H9 (cell line): ENCODE measurements at regions not wholly inside any gene's neighbourhood (a gene's known extent, or its start where the extent isn't known, plus 50 kb on each side); places are given as distances from the start of the nearest gene placed in this dataset.

Experiments
- DNase-seq: peaks from one replicate; pipeline ENCODE4 v3.0.0-alpha.2; 2017
- H2AFZ ChIP-seq: one replicate; pipeline ENCODE4 v1.6.1; 2013; ENCODE audit warnings: mild to moderate bottlenecking, low read length, control low read depth, moderate library complexity
- H2AK5ac ChIP-seq: 2 replicates; pipeline ENCODE4 v1.6.1; 2013; ENCODE audit warnings: low read length, control low read depth, mixed read lengths; ENCODE audit not compliant: insufficient read length
- H2BK120ac ChIP-seq: one replicate; pipeline ENCODE4 v1.6.1; 2013; ENCODE audit warnings: low read depth, mild to moderate bottlenecking, low read length, control low read depth, inconsistent platforms; ENCODE audit not compliant: poor library complexity, severe bottlenecking
- H2BK12ac ChIP-seq: 2 replicates; pipeline ENCODE4 v1.6.1; 2013; ENCODE audit warnings: low read length, control low read depth, mixed read lengths, low read depth; ENCODE audit not compliant: insufficient read length
- H2BK15ac ChIP-seq: 2 replicates; pipeline ENCODE4 v1.6.1; 2013; ENCODE audit warnings: low read depth, low read length, control low read depth
- H2BK20ac ChIP-seq: one replicate; pipeline ENCODE4 v1.6.1; 2013; ENCODE audit warnings: low read depth, mild to moderate bottlenecking, low read length, control low read depth, inconsistent platforms; ENCODE audit not compliant: poor library complexity, severe bottlenecking
- H2BK5ac ChIP-seq: 2 replicates; pipeline ENCODE4 v1.6.1; 2013; ENCODE audit warnings: low read length, control low read depth, mixed read lengths; ENCODE audit not compliant: insufficient read length
- H3K14ac ChIP-seq: 2 replicates; pipeline ENCODE4 v1.6.1; 2013; ENCODE audit warnings: low read length, control low read depth; ENCODE audit not compliant: insufficient read depth
- H3K18ac ChIP-seq: 2 replicates; pipeline ENCODE4 v1.6.1; 2013; ENCODE audit warnings: low read depth, mild to moderate bottlenecking, mixed read lengths, low read length, control low read depth; ENCODE audit not compliant: insufficient read length
- H3K23ac ChIP-seq: 2 replicates; pipeline ENCODE4 v1.6.1; 2013; ENCODE audit warnings: low read length, control low read depth, mixed read lengths, low read depth; ENCODE audit not compliant: insufficient read length
- H3K23me2 ChIP-seq: 2 replicates; pipeline ENCODE4 v1.6.1; 2013; ENCODE audit warnings: low read depth, mild to moderate bottlenecking, mixed read lengths, low read length, control low read depth; ENCODE audit not compliant: insufficient read length, poor library complexity, severe bottlenecking
- H3K27ac ChIP-seq: 2 replicates; pipeline ENCODE4 v1.5.1; 2013; ENCODE audit warnings: low read length, control low read depth, mixed read lengths, low read depth; ENCODE audit not compliant: insufficient read length
- H3K27me3 ChIP-seq: 2 replicates; pipeline ENCODE4 v1.6.1; 2013; ENCODE audit warnings: low read length, control low read depth, inconsistent platforms; ENCODE audit not compliant: insufficient read depth
- H3K4ac ChIP-seq: 2 replicates; pipeline ENCODE4 v1.6.1; 2013; ENCODE audit warnings: low read depth, mild to moderate bottlenecking, control low read depth, inconsistent platforms, low read length, moderate library complexity
- H3K4me1 ChIP-seq: 2 replicates; pipeline ENCODE4 v1.6.1; 2013; ENCODE audit warnings: low read length, control low read depth, inconsistent platforms; ENCODE audit not compliant: insufficient read depth
- H3K4me2 ChIP-seq: 2 replicates; pipeline ENCODE4 v1.6.1; 2013; ENCODE audit warnings: low read length, control low read depth, mixed read lengths; ENCODE audit not compliant: insufficient read length, insufficient read depth
- H3K56ac ChIP-seq: 2 replicates; pipeline ENCODE4 v1.6.1; 2013; ENCODE audit warnings: low read depth, mild to moderate bottlenecking, mixed read lengths, low read length, control low read depth; ENCODE audit not compliant: insufficient read length
- H3K79me1 ChIP-seq: 2 replicates; pipeline ENCODE4 v1.6.1; 2013; ENCODE audit warnings: low read depth, mild to moderate bottlenecking, moderate library complexity, low read length, control low read depth, inconsistent platforms; ENCODE audit not compliant: insufficient read depth, poor library complexity, severe bottlenecking
- H3K79me2 ChIP-seq: 2 replicates; pipeline ENCODE4 v1.6.1; 2013; ENCODE audit warnings: low read length, control low read depth, inconsistent platforms; ENCODE audit not compliant: insufficient read depth
- H3K9ac ChIP-seq: 2 replicates; pipeline ENCODE4 v1.6.1; 2013; ENCODE audit warnings: low read length, control low read depth, mixed read lengths; ENCODE audit not compliant: insufficient read length; ENCODE audit errors: extremely low read depth
- H3K9me3 ChIP-seq: one replicate; pipeline ENCODE4 v1.6.1; 2013; ENCODE audit warnings: low read depth, low read length, inconsistent platforms; ENCODE audit not compliant: control insufficient read depth
- H3T11ph ChIP-seq: one replicate; pipeline ENCODE4 v1.6.1; 2013; ENCODE audit warnings: mild to moderate bottlenecking, low read length, control low read depth, inconsistent platforms
- H4K20me1 ChIP-seq: one replicate; pipeline ENCODE4 v1.6.1; 2013; ENCODE audit not compliant: control insufficient read depth, insufficient read length, insufficient read depth
- H4K5ac ChIP-seq: 2 replicates; pipeline ENCODE4 v1.6.1; 2013; ENCODE audit warnings: low read depth, mild to moderate bottlenecking, mixed read lengths, low read length, control low read depth; ENCODE audit not compliant: insufficient read length
- H4K8ac ChIP-seq: replicated peaks from 2 replicates; pipeline ENCODE4 v1.6.1; 2013; ENCODE audit warnings: low read length, control low read depth, mixed read lengths, low read depth; ENCODE audit not compliant: insufficient read length
- H4K91ac ChIP-seq: 2 replicates; pipeline ENCODE4 v1.6.1; 2013; ENCODE audit warnings: low read depth, mild to moderate bottlenecking, moderate library complexity, mixed read lengths, low read length, control low read depth; ENCODE audit not compliant: insufficient read length
- H3K27ac Mint-ChIP-seq, 3 experiments: 2 replicates in 2 of 3; 3 replicates in 1 of 3; pipeline ENCODE4 v1.8.0; 2020 to 2021; ENCODE audit warnings: mixed read lengths in 3 of 3, mild to moderate bottlenecking in 1 of 3, moderate library complexity in 1 of 3
- H3K27me3 Mint-ChIP-seq: 2 replicates; pipeline ENCODE4 v1.8.0; 2021; ENCODE audit warnings: low read depth, mild to moderate bottlenecking, moderate library complexity, mixed read lengths
- H3K36me3 Mint-ChIP-seq, 3 experiments: 2 replicates in 2 of 3; 3 replicates in 1 of 3; pipeline ENCODE4 v1.8.0; 2020 to 2021; ENCODE audit warnings: low read depth in 3 of 3, mixed read lengths in 3 of 3; ENCODE audit not compliant: insufficient read depth in 1 of 3
- H3K4me1 Mint-ChIP-seq, 2 experiments: 2 replicates each; pipeline ENCODE4 v1.8.0; 2020; ENCODE audit warnings: mixed read lengths in 2 of 2
- H3K4me3 Mint-ChIP-seq, 2 experiments: 2 replicates in 1 of 2; 3 replicates in 1 of 2; pipeline ENCODE4 v1.8.0; 2020 to 2021; ENCODE audit warnings: mild to moderate bottlenecking in 2 of 2, mixed read lengths in 2 of 2, moderate library complexity in 1 of 2
- H3K9me3 Mint-ChIP-seq, 2 experiments: 2 replicates in 1 of 2; 3 replicates in 1 of 2; pipeline ENCODE4 v1.8.0; 2020; ENCODE audit warnings: mild to moderate bottlenecking in 2 of 2, mixed read lengths in 2 of 2, moderate library complexity in 1 of 2
- CTCF ChIP-seq: fragments of 200-600 bp; sonication (generic); conservative IDR thresholded peaks from 3 replicates; pipeline ENCODE4 v1.8.0; 2021; ENCODE audit warnings: antibody characterized with exemption, mild to moderate bottlenecking
- WGBS: extraction: QIAGEN DNeasy Blood & Tissue Kit; methylation state at CpG from one replicate; pipeline ENCODE4 v1.1.7; 2013; ENCODE audit warnings: missing lambda C conversion rate, low lambda C conversion rate, mixed read lengths; ENCODE audit not compliant: insufficient read length; ENCODE audit errors: extremely low coverage; 5-methylcytosine and 5-hydroxymethylcytosine counted together

GRCh38 chr17:71793518-71793917 lies 327.3 kb upstream of the SOX9 start:
- Histone ChIP-seq H4K20me1 (no peaks in the 10 kb centered on the region), H4K8ac (no peak overlapping the region), H3K79me2 (no peaks in the 10 kb centered on the region), H3K79me1 (no peaks in the 10 kb centered on the region), H3K27ac (no peak overlapping the region), H4K5ac (no peak overlapping the region), H3K23ac (no peak overlapping the region), H3K18ac (no peak overlapping the region), H2BK20ac (no peak overlapping the region), H3K9me3 (no peaks in the 10 kb centered on the region), H2AK5ac (no peak overlapping the region), H3K14ac (no peak overlapping the region), H2BK120ac (no peak overlapping the region), H3K23me2 (no peaks in the 10 kb centered on the region), H3K4me1 (no peaks in the 10 kb centered on the region), H4K91ac (no peak overlapping the region), H2BK15ac (no peak overlapping the region), H3K4ac (no peak overlapping the region), H2BK12ac (no peak overlapping the region), H3K4me2 (no peak overlapping the region), H3T11ph (no peak overlapping the region), H3K56ac (no peak overlapping the region), H3K9ac (no peak overlapping the region), H2AFZ (no peak overlapping the region), H2BK5ac (no peak overlapping the region), H3K27me3 (no peaks in the 10 kb centered on the region)
- WGBS, result no CpG with 5 or more reads among the region's 2 CpGs
- no peak for DNase-seq
- TF ChIP-seq CTCF, result no peak
- Mint-ChIP-seq H3K9me3 (peaks cover 0 to 8% of the 10 kb centered on the region in 2 experiments; a peak in 4 of 5 replicates), H3K27me3 (no peaks in the 10 kb centered on the region; the same call in 1 of the 2 replicates), H3K4me3 (no peak overlapping the region), H3K27ac (no peak overlapping the region), H3K36me3 (peaks cover 0 to 2% (median 0%) of the 10 kb centered on the region in 3 experiments; a peak in 1 of 7 replicates), H3K4me1 (no peaks in the 10 kb centered on the region)
